Right ventricle myocardium superior (tissue), 1 donor: ENCODE measurements at regions not wholly inside any gene's neighbourhood (a gene's known extent, or its start where the extent isn't known, plus 50 kb on each side); places are given as distances from the start of the nearest gene placed in this dataset.
"Not testable (repeated sequence)": the region's sequence is repeated elsewhere in the genome, so short reads cannot be mapped to it uniquely, and the experiment has no call there.

Experiments
- ATAC-seq: fragments of 200-7000 bp; cut with Tn5 transposase; one replicate; pipeline ENCODE4 v1.9.1; 2020; ENCODE audit warnings: mild to moderate bottlenecking; ENCODE audit not compliant: poor library complexity
- DNase-seq: peaks from one replicate; pipeline ENCODE4 v3.0.0-alpha.2; 2020
- intact Hi-C: fragments of 100-400 bp; cut with DNase I; formaldehyde crosslinking; loops from one replicate; pipeline ENCODE4 v1.11.2; 2022
- donor health status: DM: no; HTN: yes; CAD: no; lungs with severe emphysema.

GRCh38 chr14:26323869-26324268 is 274.0 kb downstream of the NOVA1 start:
- no peak for ATAC-seq
- intact Hi-C loops = no loop called here
- no peak for DNase-seq

GRCh38 chr14:26320886-26321285 is 276.9 kb downstream of the NOVA1 start:
- intact Hi-C loops = no loop called here
- DNase-seq (no peak), ATAC-seq (no peak)

GRCh38 chr14:26319139-26319864 is 278.5 kb downstream of the NOVA1 start:
- ATAC-seq (no peak), DNase-seq (no peak)
- intact Hi-C loops = no loop called here

- no peak for DNase-seq
- no peak for ATAC-seq
- intact Hi-C loops = no loop called here
Measured at GRCh38 chr14:26304056-26304455, 293.8 kb downstream of the NOVA1 start.

GRCh38 chr14:26293909-26294308 is 303.9 kb downstream of the NOVA1 start:
- ATAC-seq (no peak), DNase-seq (no peak)
- intact Hi-C loops = no loop called here

- intact Hi-C loops = no loop called here
- DNase-seq = no peak
- ATAC-seq = no peak
Measured at GRCh38 chr14:26289891-26290486, 307.8 kb downstream of the NOVA1 start.

GRCh38 chr14:26286913-26287205 is 311.0 kb downstream of the NOVA1 start:
- intact Hi-C loops = no loop called here
- no peak for ATAC-seq
- no peak for DNase-seq

GRCh38 chr14:26286081-26286912 is 311.5 kb downstream of the NOVA1 start:
- intact Hi-C loops = no loop called here
- DNase-seq = no peak
- no peak for ATAC-seq

- intact Hi-C loops = no loop called here
- DNase-seq (no peak), ATAC-seq (no peak)
Measured at GRCh38 chr14:26282578-26282977, 315.3 kb downstream of the NOVA1 start.

- DNase-seq, intact Hi-C loops, ATAC-seq: not testable (repeated sequence)
Measured at GRCh38 chr14:26282011-26282410, 315.8 kb downstream of the NOVA1 start.

- ATAC-seq = no peak
Measured at GRCh38 chr14:26281280-26281998, 316.4 kb downstream of the NOVA1 start.

GRCh38 chr14:26276757-26277156 is 321.1 kb downstream of the NOVA1 start:
- intact Hi-C loops = no loop called here

More at GRCh38 chr14:26281280-26281998, 316.4 kb downstream of the NOVA1 start:
- intact Hi-C loops = no loop called here
- no peak for DNase-seq

GRCh38 chr14:26265170-26265685 is 332.6 kb downstream of the NOVA1 start:
- intact Hi-C loops = no loop called here
- ATAC-seq = no peak
- DNase-seq = no peak

More at GRCh38 chr14:26276757-26277156, 321.1 kb downstream of the NOVA1 start:
- no peak for DNase-seq
- ATAC-seq = no peak

- intact Hi-C loops = no loop called here
- ATAC-seq (no peak), DNase-seq (no peak)
Measured at GRCh38 chr14:26261368-26262122, 336.3 kb downstream of the NOVA1 start.

- ATAC-seq (no peak), DNase-seq (no peak)
- intact Hi-C loops = no loop called here
Measured at GRCh38 chr14:26255213-26255612, 342.6 kb downstream of the NOVA1 start.

- DNase-seq = no peak
- intact Hi-C loops = no loop called here
- ATAC-seq = no peak
Measured at GRCh38 chr14:26252176-26252575, 345.7 kb downstream of the NOVA1 start.

GRCh38 chr14:26233118-26233517 is 364.7 kb downstream of the NOVA1 start:
- DNase-seq = no peak
- no peak for ATAC-seq
- intact Hi-C loops = no loop called here

GRCh38 chr14:26218861-26219260 is 379.0 kb downstream of the NOVA1 start:
- intact Hi-C loops = no loop called here
- DNase-seq (no peak), ATAC-seq (no peak)
